Choroid plexus epithelial cell (primary cell): ENCODE measurements at regions not wholly inside any gene's neighbourhood (a gene's known extent, or its start where the extent isn't known, plus 50 kb on each side); places are given as distances from the start of the nearest gene placed in this dataset.

Source experiments
- DNase-seq: peaks from one replicate; pipeline ENCODE4 v3.0.0-alpha.2; 2010; ENCODE audit warnings: low read depth
- H3K4me3 ChIP-seq: 2 replicates; pipeline ENCODE4 v1.5.1; 2011; ENCODE audit warnings: low read depth, mild to moderate bottlenecking, control low read depth, low read length, moderate library complexity
- CTCF ChIP-seq: conservative IDR thresholded peaks from 2 replicates; pipeline ENCODE4 v1.5.1; 2011; ENCODE audit warnings: low read depth, mild to moderate bottlenecking, control low read depth, inconsistent platforms, low read length, moderate library complexity

DNA sequence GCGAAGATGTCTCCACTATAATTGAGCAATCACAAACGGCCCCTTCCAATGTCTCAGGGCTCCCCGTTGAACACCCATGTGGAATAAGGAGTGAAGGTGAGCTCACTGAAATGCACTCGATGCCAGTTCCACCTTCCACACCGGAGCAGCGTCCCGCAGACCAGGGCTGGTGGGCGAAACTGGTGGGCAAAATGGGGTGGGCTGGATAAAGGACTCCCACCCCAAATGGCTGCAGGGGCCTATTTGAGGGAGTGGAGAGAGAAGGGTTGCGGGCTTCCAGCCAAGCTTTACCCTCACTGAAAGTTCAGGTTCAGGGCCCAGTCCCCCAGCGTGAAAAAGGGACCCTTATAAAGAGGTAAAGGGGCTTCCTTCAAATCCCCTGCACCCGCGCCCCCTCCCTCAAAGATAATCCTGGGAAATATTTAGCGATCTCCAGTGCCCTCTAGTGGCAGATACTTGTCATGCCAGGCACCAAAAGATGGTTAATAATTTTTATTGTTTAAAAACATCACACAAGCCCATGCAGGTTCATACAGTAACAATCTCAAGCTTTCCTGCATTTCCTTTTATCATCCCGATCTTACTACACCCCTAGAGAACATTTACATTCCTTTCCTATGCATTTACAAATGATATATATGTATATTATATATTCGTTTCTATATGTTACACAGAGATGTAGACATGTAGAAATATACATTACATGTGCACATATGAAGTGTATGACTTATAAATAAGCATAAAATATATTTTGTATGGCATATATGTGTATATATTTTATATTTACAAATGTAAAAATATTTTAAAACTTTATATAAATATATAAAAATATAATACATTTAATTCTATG is 58.2 kb upstream of the NKX2-2 start:
- peak; percentile 11 for DNase-seq
- H3K4me3 ChIP-seq, result no peak overlapping the region
- TF ChIP-seq CTCF, result peak; percentile 81

DNA sequence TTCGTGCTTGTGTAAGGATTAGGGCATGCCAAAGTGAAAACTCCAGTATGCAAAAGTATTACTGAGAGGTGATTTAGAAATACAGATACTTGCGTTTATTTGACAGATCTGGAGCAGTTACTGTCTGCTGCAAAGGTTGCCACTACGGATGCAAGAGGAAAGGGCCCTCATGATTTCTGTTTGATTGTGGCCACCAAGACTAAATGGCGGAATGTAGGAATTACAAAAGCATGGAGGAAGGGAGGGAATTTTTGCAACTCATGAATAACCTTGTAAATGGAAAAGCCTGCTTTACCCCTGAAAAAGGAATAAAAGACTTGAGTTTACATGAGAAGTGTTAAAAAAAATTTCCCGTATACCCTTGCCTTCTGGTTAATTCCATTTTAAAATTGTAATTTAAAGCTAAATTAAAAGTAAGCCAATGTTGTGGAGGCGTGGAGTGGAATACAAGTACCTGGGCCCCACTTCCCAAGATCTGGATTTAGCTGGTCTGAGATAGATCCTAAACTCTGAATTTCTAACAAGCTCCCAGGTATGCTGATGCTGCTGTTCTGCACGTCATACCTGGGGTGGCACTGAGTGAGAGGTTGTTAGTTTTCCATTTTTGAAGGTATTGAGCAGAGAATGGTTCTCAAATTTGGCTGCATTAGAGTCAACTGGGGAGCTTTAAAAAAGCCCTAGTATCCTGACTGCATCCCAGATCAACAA is 56.6 kb upstream of the NKX2-2 start:
- no peak for DNase-seq
- no peak overlapping the region for H3K4me3 ChIP-seq
- no peak for TF ChIP-seq CTCF

- H3K4me3 ChIP-seq, result no peak overlapping the region
- no peak for TF ChIP-seq CTCF
- no peak for DNase-seq
Observed at GRCh38 chr20:21569586-21569985, 55.7 kb upstream of the NKX2-2 start.

- no peak for TF ChIP-seq CTCF
Observed at GRCh38 chr20:21564127-21564773, 50.4 kb upstream of the NKX2-2 start.

More at GRCh38 chr20:21564127-21564773, 50.4 kb upstream of the NKX2-2 start:
- H3K4me3 ChIP-seq, result no peak overlapping the region
- no peak for DNase-seq
